DOHH2 (cell line): ENCODE measurements at regions not wholly inside any gene's neighbourhood (a gene's known extent, or its start where the extent isn't known, plus 50 kb on each side); places are given as distances from the start of the nearest gene placed in this dataset.

Source experiments
- H3F3A ChIP-seq: fragments of 200-600 bp; sonication (generic), shearing (Covaris generic); 2 replicates; pipeline ENCODE4 v1.6.0; 2016; ENCODE audit warnings: antibody characterized with exemption, mild to moderate bottlenecking; ENCODE audit not compliant: control insufficient read depth, insufficient read depth
- H3K27ac ChIP-seq: fragments of 200-600 bp; sonication (generic); 2 replicates; pipeline ENCODE4 v1.5.1; 2014; ENCODE audit warnings: low read depth, mild to moderate bottlenecking, low read length, moderate library complexity
- H3K27me3 ChIP-seq: fragments of 200-600 bp; sonication (generic); 2 replicates; pipeline ENCODE4 v1.6.1; 2014; ENCODE audit warnings: mild to moderate bottlenecking, low read length, mixed read lengths; ENCODE audit not compliant: control insufficient read depth
- H3K36me3 ChIP-seq: fragments of 200-600 bp; sonication (generic); 2 replicates; pipeline ENCODE4 v1.6.1; 2014; ENCODE audit warnings: mild to moderate bottlenecking, low read length, moderate library complexity, mixed read lengths; ENCODE audit not compliant: control insufficient read depth
- H3K4me1 ChIP-seq: fragments of 200-600 bp; sonication (generic); 2 replicates; pipeline ENCODE4 v1.6.1; 2014; ENCODE audit warnings: mild to moderate bottlenecking, low read length, mixed read lengths; ENCODE audit not compliant: control insufficient read depth
- H3K4me2 ChIP-seq: fragments of 200-600 bp; sonication (generic); 2 replicates; pipeline ENCODE4 v1.6.0; 2014; ENCODE audit warnings: mild to moderate bottlenecking, low read length, moderate library complexity
- H3K4me3 ChIP-seq: fragments of 200-600 bp; sonication (generic); 2 replicates; pipeline ENCODE4 v1.5.1; 2014; ENCODE audit warnings: mild to moderate bottlenecking, low read length, mixed read lengths
- H3K79me2 ChIP-seq: fragments of 200-600 bp; sonication (generic); 2 replicates; pipeline ENCODE4 v1.6.1; 2014; ENCODE audit warnings: mild to moderate bottlenecking, low read length, mixed read lengths; ENCODE audit not compliant: control insufficient read depth
- H3K9me2 ChIP-seq: fragments of 200-600 bp; sonication (generic); replicated peaks from 2 replicates; pipeline ENCODE4 v1.6.1; 2014; ENCODE audit warnings: mild to moderate bottlenecking, low read length, mixed read lengths; ENCODE audit not compliant: control insufficient read depth
- H3K9me3 ChIP-seq: fragments of 200-600 bp; sonication (generic); 2 replicates; pipeline ENCODE4 v1.6.1; 2014; ENCODE audit warnings: antibody characterized with exemption, low read length, mixed read lengths; ENCODE audit not compliant: control insufficient read depth, insufficient read depth
- H4K20me1 ChIP-seq: fragments of 200-600 bp; sonication (generic); 2 replicates; pipeline ENCODE4 v1.6.0; 2014; ENCODE audit warnings: low read depth, mild to moderate bottlenecking, antibody characterized with exemption, low read length, moderate library complexity; ENCODE audit not compliant: control insufficient read depth, insufficient read depth
- CTCF ChIP-seq: fragments of 200-600 bp; sonication (generic); IDR thresholded peaks from one replicate; pipeline ENCODE4 v1.5.1; 2014; ENCODE audit warnings: antibody characterized with exemption, mild to moderate bottlenecking, low read depth, low read length; ENCODE audit not compliant: poor library complexity, severe bottlenecking
- EZH2phosphoT487 ChIP-seq: fragments of 200-600 bp; sonication (generic); IDR thresholded peaks from 2 replicates; pipeline ENCODE4 v1.6.1; 2017; ENCODE audit warnings: borderline replicate concordance, mild to moderate bottlenecking, antibody characterized with exemption, low read length, moderate library complexity, mixed read lengths

GRCh38 chr7:41487229-41487940 is 215.5 kb downstream of the INHBA start:
- Histone ChIP-seq H3K4me1 (no peaks in the 10 kb centered on the region), H3K4me3 (no peak overlapping the region), H3F3A (no peaks in the 10 kb centered on the region), H3K9me2 (no peaks in the 10 kb centered on the region; the same call in 1 of the 2 replicates), H4K20me1 (no peaks in the 10 kb centered on the region), H3K27me3 (no peaks in the 10 kb centered on the region), H3K4me2 (no peak overlapping the region), H3K79me2 (no peaks in the 10 kb centered on the region), H3K9me3 (no peaks in the 10 kb centered on the region), H3K36me3 (no peaks in the 10 kb centered on the region), H3K27ac (no peak overlapping the region)
- TF ChIP-seq CTCF, result no peak
- TF ChIP-seq EZH2phosphoT487, result no peak

- H4K20me1 ChIP-seq, result no peaks in the 10 kb centered on the region
- no peak overlapping the region for H3K4me2 ChIP-seq
- no peaks in the 10 kb centered on the region for H3K9me3 ChIP-seq
- H3K27ac ChIP-seq, result no peak overlapping the region
- no peaks in the 10 kb centered on the region for H3K27me3 ChIP-seq
- H3F3A ChIP-seq, result no peaks in the 10 kb centered on the region
- no peaks in the 10 kb centered on the region for H3K79me2 ChIP-seq
- no peaks in the 10 kb centered on the region for H3K4me1 ChIP-seq
- H3K4me3 ChIP-seq, result no peak overlapping the region
- H3K9me2 ChIP-seq, result no peaks in the 10 kb centered on the region; the same call in 1 of the 2 replicates
- H3K36me3 ChIP-seq, result no peaks in the 10 kb centered on the region
- TF ChIP-seq EZH2phosphoT487 (no peak), CTCF (no peak)
Observed at GRCh38 chr7:41481353-41481752, 221.5 kb downstream of the INHBA start.

- Histone ChIP-seq H3K27me3 (no peaks in the 10 kb centered on the region), H3K4me3 (no peak overlapping the region), H3K27ac (no peak overlapping the region), H4K20me1 (no peaks in the 10 kb centered on the region), H3K36me3 (no peaks in the 10 kb centered on the region), H3K79me2 (no peaks in the 10 kb centered on the region), H3K4me1 (no peaks in the 10 kb centered on the region), H3K9me2 (no peaks in the 10 kb centered on the region), H3K4me2 (no peak overlapping the region), H3F3A (no peaks in the 10 kb centered on the region), H3K9me3 (no peaks in the 10 kb centered on the region)
- TF ChIP-seq EZH2phosphoT487 (no peak), CTCF (no peak)
Observed at GRCh38 chr7:41478187-41478586, 224.7 kb downstream of the INHBA start.
